DND-41 (cell line): ENCODE measurements at regions not wholly inside any gene's neighbourhood (a gene's known extent, or its start where the extent isn't known, plus 50 kb on each side); places are given as distances from the start of the nearest gene placed in this dataset.

Experiments used
- EZH2 ChIP-seq: IDR thresholded peaks from 3 replicates; pipeline ENCODE4 v1.6.1; 2012; ENCODE audit warnings: borderline replicate concordance, low read depth, mild to moderate bottlenecking, moderate library complexity, low read length, inconsistent platforms; ENCODE audit not compliant: severe bottlenecking
- TF ChIP-seq, protein P1 (sequence below): IDR thresholded peaks from 2 replicates; pipeline ENCODE4 v1.5.1; 2012; ENCODE audit warnings: borderline replicate concordance, low read length, moderate library complexity, mild to moderate bottlenecking; ENCODE audit not compliant: poor library complexity, severe bottlenecking; ENCODE audit errors: extremely low read depth

DNA sequence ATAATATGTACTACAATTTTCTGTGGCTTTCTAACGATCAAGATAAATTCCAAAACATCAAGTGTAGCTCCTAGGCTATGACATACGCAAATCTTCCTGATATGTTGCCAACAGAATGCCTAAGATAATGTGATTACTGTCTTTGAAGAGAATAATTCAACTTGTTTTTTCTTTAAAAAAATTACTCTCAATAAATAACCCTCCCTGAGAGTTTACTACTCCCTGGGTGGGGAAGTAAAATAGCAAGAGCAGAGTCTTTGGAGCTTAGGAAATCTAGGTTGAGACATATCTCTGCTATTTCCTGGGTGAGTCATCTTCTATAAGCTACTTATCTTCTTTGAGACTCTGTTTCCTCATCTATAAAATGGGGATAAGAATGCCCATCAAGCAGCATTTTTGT, 201.2 kb downstream of the ACTL7B start:
- no peak for TF ChIP-seq EZH2
- TF ChIP-seq, protein P1, sequence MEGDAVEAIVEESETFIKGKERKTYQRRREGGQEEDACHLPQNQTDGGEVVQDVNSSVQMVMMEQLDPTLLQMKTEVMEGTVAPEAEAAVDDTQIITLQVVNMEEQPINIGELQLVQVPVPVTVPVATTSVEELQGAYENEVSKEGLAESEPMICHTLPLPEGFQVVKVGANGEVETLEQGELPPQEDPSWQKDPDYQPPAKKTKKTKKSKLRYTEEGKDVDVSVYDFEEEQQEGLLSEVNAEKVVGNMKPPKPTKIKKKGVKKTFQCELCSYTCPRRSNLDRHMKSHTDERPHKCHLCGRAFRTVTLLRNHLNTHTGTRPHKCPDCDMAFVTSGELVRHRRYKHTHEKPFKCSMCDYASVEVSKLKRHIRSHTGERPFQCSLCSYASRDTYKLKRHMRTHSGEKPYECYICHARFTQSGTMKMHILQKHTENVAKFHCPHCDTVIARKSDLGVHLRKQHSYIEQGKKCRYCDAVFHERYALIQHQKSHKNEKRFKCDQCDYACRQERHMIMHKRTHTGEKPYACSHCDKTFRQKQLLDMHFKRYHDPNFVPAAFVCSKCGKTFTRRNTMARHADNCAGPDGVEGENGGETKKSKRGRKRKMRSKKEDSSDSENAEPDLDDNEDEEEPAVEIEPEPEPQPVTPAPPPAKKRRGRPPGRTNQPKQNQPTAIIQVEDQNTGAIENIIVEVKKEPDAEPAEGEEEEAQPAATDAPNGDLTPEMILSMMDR = no peak
